DMS53 treated with DMSO at 0.1 percent for 48 hours (cell line): ENCODE measurements at regions not wholly inside any gene's neighbourhood (a gene's known extent, or its start where the extent isn't known, plus 50 kb on each side); places are given as distances from the start of the nearest gene placed in this dataset.
"Not testable (repeated sequence)": the region's sequence is repeated elsewhere in the genome, so short reads cannot be mapped to it uniquely, and the experiment has no call there.

Experiments
- DNase-seq: peaks from one replicate; lab custom pipeline; 2025; ENCODE audit not compliant: unreplicated experiment; lab: John Stamatoyannopoulos, UW

DNA sequence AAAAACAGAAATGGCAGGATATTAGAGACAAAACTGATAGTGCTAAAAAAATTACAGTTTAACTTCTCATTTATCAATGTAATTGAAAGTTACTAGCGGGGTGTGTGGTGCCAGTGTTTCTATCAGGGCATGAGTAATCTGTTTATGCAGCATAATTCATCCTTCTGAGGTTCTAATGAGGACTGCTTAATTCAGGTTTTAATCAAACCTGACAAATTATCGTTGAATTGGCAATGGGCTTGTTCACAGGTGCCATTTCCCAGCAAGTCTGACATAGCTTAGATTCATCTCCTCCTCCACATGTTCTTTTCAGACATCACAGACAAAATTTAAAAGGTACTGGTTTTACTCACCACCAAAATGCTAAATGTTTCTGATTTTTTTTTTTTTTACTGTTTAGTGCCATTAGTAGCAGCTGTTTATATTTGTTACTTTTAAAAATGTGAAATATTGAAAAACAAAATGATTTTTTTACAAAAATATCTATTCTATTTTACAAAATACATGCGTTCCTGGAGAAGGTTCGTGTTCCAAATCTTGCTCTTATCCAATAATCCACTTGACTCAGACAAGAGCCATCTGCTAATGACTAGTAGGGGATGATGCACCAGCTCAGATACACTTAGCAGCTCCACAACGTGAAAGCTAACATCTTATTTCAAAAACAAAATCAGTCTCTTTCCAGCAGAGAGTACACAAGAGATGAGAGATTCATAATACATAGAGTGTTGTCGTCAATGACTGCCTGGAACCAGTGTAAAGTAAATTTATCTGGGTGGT is 447.7 kb upstream of the DPPA4 start:
- DNase-seq, result no peak

DNA sequence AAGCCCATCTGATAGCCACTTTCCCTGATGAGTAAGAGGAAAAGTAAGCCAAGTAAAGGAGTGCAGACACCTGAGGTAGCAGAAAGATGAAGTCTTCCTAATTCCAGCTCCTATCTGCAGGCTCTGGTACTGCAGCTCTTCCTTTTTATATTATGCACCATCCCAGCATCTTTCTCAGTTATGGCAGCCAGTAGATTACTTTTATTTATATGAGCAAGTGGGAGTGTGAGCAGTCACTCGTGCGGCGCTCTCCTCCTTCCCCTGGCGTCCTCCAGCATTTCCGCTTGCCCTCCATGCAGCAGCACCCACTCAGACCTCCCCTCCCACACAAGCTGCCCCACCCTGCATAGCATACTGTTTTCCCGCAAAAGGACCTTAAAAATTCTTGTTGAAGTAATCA is 465.9 kb upstream of the DPPA4 start:
- DNase-seq, result no peak

- no peak for DNase-seq
Observed at GRCh38 chr3:109804697-109805096, 467.4 kb upstream of the DPPA4 start.

- peak; percentile 32 for DNase-seq
Observed at GRCh38 chr3:109806929-109807328, 469.6 kb upstream of the DPPA4 start.

GRCh38 chr3:109809513-109809912 is 472.2 kb upstream of the DPPA4 start:
- DNase-seq, result no peak

GRCh38 chr3:109818081-109818480 is 480.7 kb upstream of the DPPA4 start:
- no peak for DNase-seq

DNA sequence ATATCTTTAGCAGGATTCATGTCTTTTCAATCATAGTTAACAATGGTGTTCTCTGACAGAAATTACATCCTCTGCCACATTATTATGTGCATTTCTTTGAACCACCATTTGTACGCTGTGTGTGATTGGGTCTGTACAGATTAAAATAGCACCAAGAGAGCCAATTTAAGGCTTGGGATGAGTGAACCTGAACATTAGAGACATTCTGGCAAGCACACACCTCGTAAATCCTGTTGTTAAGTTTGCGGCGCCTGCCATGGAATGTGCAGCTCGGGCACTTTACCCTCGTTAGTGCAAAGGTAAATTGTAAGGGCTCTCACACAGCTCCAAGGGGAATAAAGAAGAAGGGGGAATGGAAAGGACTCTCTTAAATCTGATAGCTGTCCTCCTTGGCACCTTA is 482.4 kb upstream of the DPPA4 start:
- DNase-seq, result no peak

DNA sequence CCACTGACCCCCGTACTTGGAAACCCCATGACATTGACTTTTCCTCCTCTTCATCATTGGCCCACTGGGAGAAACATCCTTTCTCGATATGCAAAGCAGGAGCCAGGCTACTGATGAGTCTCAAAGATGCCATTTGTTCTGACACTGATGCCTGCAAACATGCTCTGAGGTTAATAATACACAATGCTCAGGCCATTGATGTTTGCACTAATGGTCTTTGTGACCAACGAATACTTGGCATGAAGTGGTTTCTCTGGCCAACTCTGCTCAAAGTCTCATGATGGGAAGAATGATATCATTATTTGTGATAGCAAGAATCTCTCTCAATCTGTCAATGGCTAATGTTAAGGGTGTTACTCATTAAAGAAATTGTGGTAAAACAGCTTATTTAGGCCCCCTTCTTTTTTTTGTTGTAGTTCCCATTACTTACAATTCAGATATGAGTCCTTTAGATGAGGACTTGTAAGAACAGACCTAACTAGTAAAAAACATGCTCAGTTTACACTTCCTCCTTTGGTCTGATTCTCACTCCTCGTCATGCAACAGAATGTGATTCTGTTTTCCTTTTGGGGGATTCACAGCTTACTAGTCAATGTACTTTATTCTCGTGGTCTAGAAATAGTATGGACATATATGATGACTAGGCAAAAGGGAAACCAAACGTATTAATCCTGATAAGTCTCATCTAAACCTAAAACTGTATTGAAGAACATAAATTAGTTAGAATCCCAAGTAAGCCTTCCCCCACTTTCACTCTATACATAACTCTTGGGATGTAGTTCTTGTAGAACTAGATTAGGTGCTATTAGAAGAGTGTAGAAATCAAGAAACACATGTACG is 488.8 kb upstream of the DPPA4 start:
- no peak for DNase-seq

GRCh38 chr3:109831403-109831802 is 494.1 kb upstream of the DPPA4 start:
- DNase-seq, result no peak

DNA sequence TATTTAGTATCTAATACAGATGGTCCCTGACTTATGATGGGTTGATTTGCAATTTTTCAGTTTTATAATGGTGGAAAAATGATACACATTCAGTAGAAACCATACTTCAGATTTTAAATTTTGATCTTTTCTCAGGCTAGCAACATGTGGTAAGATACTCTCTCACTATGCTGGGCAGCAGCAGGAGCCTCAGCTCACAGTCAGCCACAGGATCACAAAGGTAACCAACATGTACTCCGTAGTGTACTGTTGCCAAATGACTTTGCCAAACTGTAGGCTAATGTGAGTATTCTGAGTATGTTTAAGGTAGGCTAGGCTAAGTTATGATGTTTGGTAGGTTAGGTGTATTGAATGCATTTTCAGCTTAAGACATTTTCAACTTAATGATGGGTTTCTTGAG is 498.6 kb upstream of the DPPA4 start:
- DNase-seq, result no peak

DNA sequence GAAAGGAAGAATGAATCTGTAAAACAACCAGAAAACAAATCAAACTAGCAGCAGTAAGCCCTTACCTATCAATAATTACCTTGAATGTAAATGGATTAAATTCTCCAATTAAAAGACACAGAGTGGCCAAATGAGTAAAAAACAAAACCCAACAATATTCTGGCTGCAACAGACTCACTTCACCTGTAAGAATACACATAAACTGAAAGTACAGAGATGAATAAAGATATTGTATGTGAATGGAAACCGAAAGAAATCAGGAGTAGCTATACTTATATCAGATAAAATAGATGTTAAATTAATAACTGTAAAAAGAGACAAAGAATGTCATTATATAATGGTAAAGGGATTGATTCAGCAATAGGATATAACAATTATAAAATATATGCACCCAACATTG is 514.5 kb upstream of the DPPA4 start:
- no peak for DNase-seq

DNA sequence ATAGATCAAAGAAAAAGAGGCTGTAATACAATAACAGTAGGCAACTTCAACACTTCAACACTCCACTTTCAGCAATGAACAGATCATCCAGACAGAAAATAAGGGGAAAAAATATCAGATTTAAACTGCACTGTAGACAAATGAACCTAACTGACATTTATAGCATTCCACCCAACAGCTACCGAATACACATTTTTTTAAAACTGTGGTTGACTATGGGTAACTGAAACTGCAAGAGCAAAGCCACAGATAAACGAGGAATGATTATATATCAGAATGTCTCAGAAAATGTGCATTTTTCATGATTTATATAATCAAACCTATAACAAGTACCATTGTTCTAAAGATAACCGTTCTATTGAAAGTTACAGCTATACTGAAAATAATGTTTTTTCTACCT is 514.9 kb upstream of the DPPA4 start:
- DNase-seq, result no peak

DNA sequence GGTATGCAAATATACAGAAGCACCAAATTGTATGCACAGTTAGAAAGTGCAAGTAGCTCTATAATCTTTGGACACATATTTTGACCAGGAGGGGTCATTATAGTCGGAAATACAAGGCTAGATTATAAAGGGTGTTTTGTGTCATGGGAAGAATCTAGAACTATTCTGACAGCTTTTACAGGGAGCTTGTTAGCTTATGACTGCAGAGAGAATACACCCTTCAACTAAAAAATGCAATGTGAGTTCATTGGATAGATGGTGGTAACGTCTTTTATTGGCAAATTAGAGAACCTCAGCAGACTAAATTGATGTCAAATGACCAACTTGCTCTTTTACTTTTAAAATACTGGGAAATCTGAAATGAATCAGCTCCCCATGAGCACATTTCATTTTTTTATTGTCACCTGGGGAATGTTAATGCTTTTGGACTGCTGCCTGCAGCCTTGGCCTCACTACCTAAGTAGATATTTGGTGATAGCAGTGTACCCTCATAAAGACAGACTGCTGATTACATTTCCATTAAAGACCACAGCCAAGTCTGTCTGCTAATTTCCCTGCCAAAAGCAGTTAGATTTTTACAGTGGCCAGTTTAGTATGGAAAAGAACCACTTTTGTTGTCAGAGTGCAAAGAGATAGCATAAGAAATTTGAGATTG is 515.9 kb upstream of the DPPA4 start:
- no peak for DNase-seq

GRCh38 chr3:109863701-109864100 is 526.4 kb upstream of the DPPA4 start:
- DNase-seq, result no peak

- no peak for DNase-seq
Observed at GRCh38 chr3:109864452-109864851, 527.1 kb upstream of the DPPA4 start.

DNA sequence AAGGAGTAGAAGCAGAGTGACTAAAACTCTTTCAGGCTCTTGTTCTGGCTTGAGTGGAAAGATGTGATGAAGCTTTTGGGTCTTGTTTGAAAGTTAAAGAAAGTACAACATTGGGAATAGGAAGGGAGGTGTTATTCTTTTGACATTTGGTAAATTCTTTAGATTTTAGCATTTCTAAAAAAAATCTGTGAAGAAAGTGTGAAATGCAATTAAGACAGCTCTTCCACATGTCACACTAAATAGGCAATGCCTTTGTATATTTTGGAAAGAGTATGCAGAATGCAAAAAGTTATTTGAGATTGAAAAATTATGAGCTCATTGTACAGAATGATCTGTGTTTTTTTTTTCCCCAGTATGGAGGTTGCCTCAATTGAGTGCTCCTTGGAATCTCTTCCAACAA is 532.2 kb upstream of the DPPA4 start:
- no peak for DNase-seq

DNA sequence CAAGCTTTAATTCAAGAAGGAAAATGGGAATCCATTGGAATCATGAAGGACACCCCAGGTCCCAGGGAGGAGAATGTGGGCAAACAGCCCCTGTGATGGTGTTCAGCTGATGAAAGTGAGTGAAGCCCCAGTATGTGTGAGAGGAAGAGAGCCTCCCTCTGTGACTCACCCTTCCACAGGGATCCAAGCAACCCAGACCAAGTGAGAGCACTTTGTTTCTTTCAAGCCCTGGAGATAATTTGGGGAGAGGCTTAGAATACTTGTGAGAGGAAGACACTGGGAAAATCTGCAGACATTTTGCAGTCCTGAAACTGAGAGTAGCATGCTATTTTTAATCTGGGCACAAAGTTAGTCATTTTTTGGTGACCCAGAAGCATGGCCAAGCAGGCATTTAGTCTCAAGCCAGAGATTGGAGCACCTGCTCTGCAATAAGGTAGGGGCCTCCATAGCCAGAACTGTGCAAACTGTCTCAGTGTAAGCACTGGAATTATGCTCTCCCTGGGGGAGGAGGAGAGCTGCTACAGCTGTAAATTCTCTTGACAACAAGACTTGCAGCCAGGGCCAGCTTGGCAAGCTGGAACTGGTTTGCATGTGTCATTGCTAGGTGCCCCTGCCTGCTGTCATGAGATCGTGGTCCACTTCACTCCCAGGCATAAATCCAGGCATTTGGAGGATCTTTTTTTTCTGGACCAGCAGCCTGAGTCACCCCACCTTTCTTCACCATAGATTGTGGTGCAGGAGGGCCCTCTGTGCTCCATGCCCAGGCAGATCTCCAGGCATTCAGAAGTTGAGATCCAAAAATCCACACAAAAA is 537.8 kb upstream of the DPPA4 start:
- no peak for DNase-seq

DNA sequence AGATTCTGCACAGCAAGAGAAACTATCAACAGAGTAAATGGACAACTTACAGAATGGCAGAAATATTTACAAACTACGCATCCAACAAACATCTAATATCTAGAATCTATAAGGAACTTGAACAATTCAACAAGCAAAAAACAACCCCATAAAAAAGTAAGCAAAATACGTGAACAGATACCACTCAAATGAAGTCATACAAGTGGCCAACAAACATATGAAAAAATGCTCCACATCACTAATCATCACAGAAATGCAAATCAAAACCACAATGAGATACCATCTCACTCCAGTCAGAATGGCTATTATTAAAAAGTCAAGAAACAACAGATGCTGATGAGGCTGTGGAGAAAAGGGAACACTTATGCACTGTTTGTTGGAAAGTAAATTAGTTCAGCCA is 540.3 kb upstream of the DPPA4 start:
- DNase-seq, result not testable (repeated sequence)

DNA sequence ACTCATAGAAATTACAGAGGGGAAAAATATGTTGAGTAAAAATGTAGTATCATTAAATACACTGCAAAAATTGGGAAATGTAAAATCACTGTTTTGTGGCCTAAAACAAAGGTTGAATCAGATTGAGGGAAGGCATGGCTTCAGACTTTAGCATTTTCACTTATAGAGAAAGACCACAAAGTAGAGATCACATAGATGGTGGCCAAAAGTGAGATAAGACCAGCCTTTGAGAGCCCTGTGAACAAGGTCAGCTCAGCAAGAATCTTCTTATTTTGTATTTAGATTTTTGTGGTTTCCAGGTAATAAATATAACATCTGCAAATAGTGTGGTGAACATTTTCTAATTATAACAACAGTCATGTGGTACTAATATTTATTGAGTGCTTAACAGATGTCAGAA is 544.8 kb upstream of the DPPA4 start:
- no peak for DNase-seq

DNA sequence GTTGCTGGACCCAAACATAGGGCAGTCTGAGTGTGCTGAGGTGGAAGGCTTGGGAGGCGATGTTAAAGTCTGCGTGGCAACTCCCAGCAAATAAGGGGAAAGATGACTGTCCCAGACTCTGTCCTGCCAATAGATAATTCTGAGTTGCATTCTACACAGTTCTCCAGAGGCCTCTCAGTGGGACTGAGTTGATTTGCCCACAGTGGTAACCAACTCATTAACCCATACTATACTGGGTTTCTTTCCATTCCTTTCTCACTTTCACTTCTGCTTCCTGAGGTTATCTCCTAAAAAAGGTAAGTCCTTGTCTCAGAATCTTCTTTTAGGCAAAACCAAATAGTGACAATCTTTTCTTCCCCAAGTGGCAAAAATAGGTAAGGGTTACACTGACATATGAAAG is 549.9 kb upstream of the DPPA4 start:
- DNase-seq, result no peak

DNA sequence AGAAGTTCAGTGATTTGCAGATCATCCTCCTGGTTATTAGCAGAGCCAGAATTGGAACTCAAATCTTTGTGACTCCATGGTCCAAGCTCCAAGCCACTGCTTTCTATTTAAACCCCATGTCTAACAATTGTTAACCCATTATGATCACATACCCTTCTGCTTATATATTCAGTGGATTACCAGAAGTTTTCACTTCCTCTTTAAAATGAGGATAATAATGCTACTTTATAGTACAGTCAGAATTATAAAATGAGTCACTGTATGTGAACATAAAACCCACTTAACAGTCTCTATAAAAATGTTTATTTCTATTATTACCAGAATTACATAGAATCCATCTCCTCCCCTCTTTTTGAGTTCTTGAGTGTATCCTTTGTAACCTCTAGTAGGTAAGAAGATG is 550.7 kb upstream of the DPPA4 start:
- no peak for DNase-seq
